ENCODE measurements at regions not wholly inside any gene's neighbourhood (a gene's known extent, or its start where the extent isn't known, plus 50 kb on each side); places are given as distances from the start of the nearest gene placed in this dataset.
"Not testable (repeated sequence)": the region's sequence is repeated elsewhere in the genome, so short reads cannot be mapped to it uniquely, and the experiment has no call there.

- Histone ChIP-seq H3K9me3 (no peaks in the 10 kb centered on the region), H3K4me1 (no peaks in the 10 kb centered on the region), H3K36me3 (no peaks in the 10 kb centered on the region), H3K4me3 (no peak overlapping the region), H3K27ac (no peak overlapping the region), H3K27me3 (ENCODE audit: low read depth) (no peaks in the 10 kb centered on the region)
- no peak for TF ChIP-seq CTCF (IDR thresholded peaks at IDR 0.05)
- DNase-seq (no peak), ATAC-seq (no peak)
- intact Hi-C loops (cut with DNase I), result no loop called here
Measured at GRCh38 chr18:29373000-29373399, 1196.1 kb upstream of the CDH2 start.

- no peak overlapping the region for H3K4me3 ChIP-seq
- H3K27me3 ChIP-seq (ENCODE audit: low read depth), result no peaks in the 10 kb centered on the region
- intact Hi-C loops (cut with DNase I), result no loop called here
- TF ChIP-seq CTCF (IDR thresholded peaks at IDR 0.05), result no peak
- H3K36me3 ChIP-seq, result no peaks in the 10 kb centered on the region
- no peak overlapping the region for H3K27ac ChIP-seq
- peak in 1 of 2 donors; percentile 32 for ATAC-seq
- no peak for DNase-seq
- no peaks in the 10 kb centered on the region for H3K9me3 ChIP-seq
- H3K4me1 ChIP-seq, result no peaks in the 10 kb centered on the region
Measured at GRCh38 chr18:29361843-29362242, 1184.9 kb upstream of the CDH2 start.

GRCh38 chr18:29360659-29361058 lies 1183.7 kb upstream of the CDH2 start:
- DNase-seq, H3K4me1 ChIP-seq: not testable (repeated sequence)

GRCh38 chr18:29359222-29359621 lies 1182.3 kb upstream of the CDH2 start:
- H3K36me3 ChIP-seq; intact Hi-C loops (cut with DNase I); H3K27ac ChIP-seq; H3K4me1 ChIP-seq; DNase-seq; ATAC-seq; H3K4me3 ChIP-seq; H3K27me3 ChIP-seq (ENCODE audit: low read depth); H3K9me3 ChIP-seq: not testable (repeated sequence)

More at GRCh38 chr18:29360659-29361058, 1183.7 kb upstream of the CDH2 start:
- ATAC-seq; intact Hi-C loops (cut with DNase I); H3K27me3 ChIP-seq (ENCODE audit: low read depth); H3K9me3 ChIP-seq; H3K4me3 ChIP-seq; H3K36me3 ChIP-seq; H3K27ac ChIP-seq: not testable (repeated sequence)

GRCh38 chr18:29351171-29351570 lies 1174.2 kb upstream of the CDH2 start:
- DNase-seq (no peak), ATAC-seq (no peak)
- intact Hi-C loops (cut with DNase I), result no loop called here
- TF ChIP-seq CTCF (IDR thresholded peaks at IDR 0.05), result no peak
- Histone ChIP-seq H3K4me1 (no peaks in the 10 kb centered on the region), H3K4me3 (no peak overlapping the region), H3K27me3 (ENCODE audit: low read depth) (no peaks in the 10 kb centered on the region), H3K36me3 (no peaks in the 10 kb centered on the region), H3K27ac (no peak overlapping the region), H3K9me3 (no peaks in the 10 kb centered on the region)

GRCh38 chr18:29328932-29329331 lies 1152.0 kb upstream of the CDH2 start:
- Histone ChIP-seq H3K36me3 (no peaks in the 10 kb centered on the region), H3K27me3 (ENCODE audit: low read depth) (no peaks in the 10 kb centered on the region)

More at GRCh38 chr18:29328932-29329331, 1152.0 kb upstream of the CDH2 start:
- no peak for DNase-seq
- H3K9me3 ChIP-seq, result peaks cover 15% of the 10 kb centered on the region
- H3K4me3 ChIP-seq, result no peak overlapping the region
- H3K27ac ChIP-seq, result no peak overlapping the region
- H3K4me1 ChIP-seq, result no peaks in the 10 kb centered on the region
- TF ChIP-seq CTCF (IDR thresholded peaks at IDR 0.05), result no peak
- no peak for ATAC-seq
- intact Hi-C loops (cut with DNase I), result no loop called here

All from lower lobe of right lung (tissue), 2 donors.